ENCODE measurements at regions not wholly inside any gene's neighbourhood (a gene's known extent, or its start where the extent isn't known, plus 50 kb on each side); places are given as distances from the start of the nearest gene placed in this dataset.
"Not testable (repeated sequence)": the region's sequence is repeated elsewhere in the genome, so short reads cannot be mapped to it uniquely, and the experiment has no call there.

DNA sequence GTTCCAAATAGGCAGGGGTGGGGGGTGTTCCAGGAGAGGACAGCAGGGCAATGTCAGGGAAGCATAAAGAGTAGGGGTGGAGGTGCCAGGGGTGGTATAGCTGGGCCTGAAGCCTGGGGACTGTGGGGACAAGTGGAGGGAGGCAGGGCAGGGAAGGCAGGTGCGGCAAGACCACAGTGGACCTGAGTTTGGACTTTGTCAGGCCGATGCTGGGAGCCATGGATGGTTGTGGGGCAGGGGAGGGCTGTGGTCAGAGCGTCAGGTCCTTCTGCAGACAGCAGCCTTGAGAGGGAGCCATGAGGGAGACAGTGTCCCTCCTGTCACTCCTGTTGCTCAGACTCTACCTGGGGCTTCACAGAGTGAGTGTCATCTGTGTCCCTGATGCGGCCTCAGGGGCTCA is 320.3 kb downstream of the PTPRU start:
- DNase-seq (ENCODE audit: low spot score), result no peak

DNA sequence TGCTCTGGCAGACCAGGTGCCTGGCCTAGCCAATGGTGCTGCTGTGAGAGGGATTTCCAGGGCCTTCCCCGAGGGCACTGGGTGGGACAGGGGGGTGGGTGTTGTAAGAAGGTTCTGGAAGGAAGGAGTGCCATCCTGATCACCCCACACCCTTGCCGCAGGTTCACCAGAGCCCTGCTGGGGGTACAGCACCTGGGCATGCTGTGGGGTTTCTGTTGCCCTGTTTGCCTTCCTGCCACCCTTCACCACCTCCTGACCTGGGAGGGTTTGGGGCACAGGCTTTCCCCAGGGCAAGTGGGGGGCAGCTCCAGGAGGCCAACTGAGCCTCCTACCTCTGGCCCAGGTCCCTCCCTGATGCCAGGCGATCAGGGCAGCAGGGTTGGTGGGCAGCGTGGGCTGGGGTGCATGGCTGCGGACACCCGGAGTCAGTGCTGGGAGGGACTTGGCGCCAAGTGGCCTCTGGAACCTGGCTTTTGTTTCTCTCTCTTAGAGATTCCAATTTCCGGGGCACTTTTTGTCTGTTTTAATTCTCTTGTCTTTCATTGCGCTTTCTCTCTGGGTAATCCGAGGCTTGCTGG is 318.8 kb downstream of the PTPRU start:
- no peak for DNase-seq (ENCODE audit: low spot score)

GRCh38 chr1:29554208-29554778 is 318.0 kb downstream of the PTPRU start:
- no peak for DNase-seq (ENCODE audit: low spot score)

- no peak for DNase-seq (ENCODE audit: low spot score)
Measured at GRCh38 chr1:29551123-29551936, 315.0 kb downstream of the PTPRU start.

GRCh38 chr1:29550119-29550841 is 314.0 kb downstream of the PTPRU start:
- DNase-seq (ENCODE audit: low spot score), result no peak

- DNase-seq (ENCODE audit: low spot score), result not testable (repeated sequence)
Measured at GRCh38 chr1:29549728-29550118, 313.4 kb downstream of the PTPRU start.

DNA sequence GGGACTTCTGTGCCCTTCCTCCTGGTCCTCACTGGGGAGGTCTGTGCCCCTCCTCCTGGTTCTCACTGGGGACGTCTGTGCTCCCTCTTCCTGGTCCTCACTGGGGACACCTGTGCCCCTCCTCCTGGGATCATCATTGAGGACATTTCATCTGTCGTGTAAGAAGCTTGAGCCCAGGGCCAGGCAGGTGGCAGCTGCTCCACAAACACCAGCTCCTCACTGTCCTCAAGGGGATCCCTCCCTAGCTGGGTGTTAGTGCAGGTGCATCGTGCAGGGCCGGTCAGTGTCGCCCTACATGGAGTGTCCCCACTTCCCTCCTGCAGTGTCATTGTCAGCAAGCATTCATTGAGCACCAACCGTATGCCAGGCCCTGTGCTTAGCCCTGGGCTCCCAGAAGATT is 312.7 kb downstream of the PTPRU start:
- no peak for DNase-seq (ENCODE audit: low spot score)

- DNase-seq (ENCODE audit: low spot score), result no peak
Measured at GRCh38 chr1:29548091-29548490, 311.8 kb downstream of the PTPRU start.

DNA sequence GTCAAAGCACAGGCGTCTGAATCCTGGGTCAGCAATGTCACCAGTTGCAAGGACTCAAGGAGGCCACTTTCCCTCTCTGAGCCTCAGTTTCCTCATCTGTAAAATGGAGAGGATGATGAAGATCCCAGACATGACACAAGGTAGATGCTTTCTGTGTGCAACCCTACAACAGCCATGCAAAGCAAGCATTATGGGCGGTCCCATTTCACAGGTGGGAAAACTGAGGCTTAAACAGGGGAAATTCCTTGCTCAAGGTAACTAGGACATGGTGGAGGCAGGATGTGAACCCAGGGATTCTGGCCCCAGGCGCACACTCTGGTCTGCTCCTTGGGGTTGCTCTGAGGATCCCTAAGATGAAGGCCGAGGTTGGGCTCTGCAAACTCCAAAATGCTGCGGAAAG is 311.0 kb downstream of the PTPRU start:
- no peak for DNase-seq (ENCODE audit: low spot score)

DNA sequence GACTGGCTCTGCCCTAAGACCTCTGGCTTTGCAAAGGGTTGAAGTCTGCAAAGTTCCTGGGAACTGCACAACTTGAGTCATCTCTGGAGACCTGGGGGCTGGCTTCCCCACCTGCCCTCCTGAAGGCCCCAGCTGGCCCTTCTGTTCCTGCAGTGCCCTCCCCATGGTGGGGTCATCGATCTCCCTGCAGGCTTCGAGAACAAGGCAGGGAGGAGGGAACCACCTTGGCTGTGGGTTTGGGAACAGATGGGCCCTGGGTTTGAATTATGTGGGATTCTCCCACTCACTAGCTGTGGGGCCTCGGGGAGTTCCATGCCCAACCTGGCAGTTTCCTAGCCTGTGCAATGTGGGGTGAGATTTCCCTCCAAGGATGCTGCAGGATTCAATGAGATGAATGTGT is 310.2 kb downstream of the PTPRU start:
- no peak for DNase-seq (ENCODE audit: low spot score)

DNA sequence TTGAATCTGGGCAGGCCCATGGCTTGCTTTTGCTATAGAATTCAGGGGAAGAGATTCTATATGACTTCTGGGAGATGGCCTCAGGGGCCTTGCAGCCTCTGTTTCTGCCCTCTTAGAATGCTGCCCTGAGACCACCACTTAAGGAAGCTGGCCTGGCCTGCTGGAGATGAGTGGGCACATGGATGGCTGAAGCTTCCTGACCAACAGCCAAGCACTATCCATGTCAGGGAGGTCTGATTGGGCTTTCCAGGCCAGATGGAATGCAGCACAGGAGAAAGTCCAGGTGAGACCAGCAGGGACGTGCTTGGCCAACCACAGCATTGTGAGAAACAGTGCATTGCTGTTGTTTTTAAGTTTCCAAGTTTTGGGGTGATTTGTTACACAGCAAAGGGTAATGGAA is 308.1 kb downstream of the PTPRU start:
- no peak for DNase-seq (ENCODE audit: low spot score)

GRCh38 chr1:29543586-29543985 is 307.3 kb downstream of the PTPRU start:
- no peak for DNase-seq (ENCODE audit: low spot score)

DNA sequence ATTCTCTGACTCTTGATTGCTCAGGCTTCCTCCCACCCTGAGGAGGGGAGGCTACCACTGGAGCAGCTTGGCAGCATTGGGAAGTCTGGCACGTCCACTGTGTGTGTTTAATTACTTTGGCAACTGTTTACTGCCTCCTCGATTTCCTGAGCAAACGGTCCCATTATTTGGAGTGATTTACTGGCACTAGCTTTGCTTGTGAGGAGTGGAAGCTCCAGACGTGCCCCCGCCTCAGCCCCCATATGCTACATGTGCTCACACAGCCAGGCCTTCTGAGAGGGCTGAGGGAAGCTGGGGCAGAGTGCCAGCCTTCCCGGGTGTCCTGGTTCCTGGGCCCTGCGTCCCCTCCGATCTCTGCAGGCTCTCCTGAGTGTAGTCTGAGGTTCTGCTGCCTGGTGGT is 306.2 kb downstream of the PTPRU start:
- DNase-seq (ENCODE audit: low spot score), result no peak

- DNase-seq (ENCODE audit: low spot score), result no peak
Measured at GRCh38 chr1:29541631-29542030, 305.3 kb downstream of the PTPRU start.

- no peak for DNase-seq (ENCODE audit: low spot score)
Measured at GRCh38 chr1:29540801-29541357, 304.6 kb downstream of the PTPRU start.

- DNase-seq (ENCODE audit: low spot score), result no peak
Measured at GRCh38 chr1:29539971-29540370, 303.6 kb downstream of the PTPRU start.

- DNase-seq (ENCODE audit: low spot score), result no peak
Measured at GRCh38 chr1:29538586-29538985, 302.3 kb downstream of the PTPRU start.

DNA sequence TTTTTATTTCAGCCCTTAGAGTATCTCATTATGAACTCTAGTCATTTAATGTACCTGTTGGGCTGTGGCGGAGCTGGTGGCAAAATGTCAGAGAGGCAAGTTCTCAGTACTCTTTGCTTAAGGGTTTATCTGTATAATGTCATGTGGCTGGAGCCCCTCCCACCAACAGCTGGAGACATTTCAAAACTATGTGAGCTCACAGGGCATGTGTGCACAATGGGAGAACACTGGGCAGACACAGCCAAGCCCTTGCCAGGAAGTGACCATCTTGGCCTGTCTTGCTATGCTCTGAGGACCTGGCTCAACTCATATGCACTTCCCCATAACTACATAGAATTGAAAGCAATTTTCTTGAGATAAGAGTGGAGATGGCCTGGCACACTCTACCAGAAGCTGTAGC is 296.4 kb downstream of the PTPRU start:
- no peak for DNase-seq (ENCODE audit: low spot score)

- DNase-seq (ENCODE audit: low spot score), result no peak
Measured at GRCh38 chr1:29532285-29532684, 296.0 kb downstream of the PTPRU start.

DNA sequence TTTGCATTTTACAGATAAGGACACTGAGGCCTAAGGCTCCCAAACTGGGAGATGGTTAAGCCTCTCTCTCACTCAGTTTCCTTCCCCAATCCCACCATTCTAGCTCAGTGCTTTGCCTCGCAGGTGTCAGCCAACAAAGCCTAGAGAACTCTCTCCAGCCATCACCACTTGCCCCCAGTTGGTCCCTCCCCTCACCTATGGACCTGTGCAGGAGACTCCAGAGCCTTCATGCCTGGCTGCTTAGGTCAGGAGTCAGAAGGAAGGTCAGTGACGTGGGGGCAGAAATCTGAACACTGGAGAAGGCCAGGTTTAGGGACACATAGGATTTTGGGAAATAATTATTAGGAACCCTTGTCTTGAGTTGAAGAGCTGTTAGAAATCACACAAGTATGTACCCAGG is 295.3 kb downstream of the PTPRU start:
- no peak for DNase-seq (ENCODE audit: low spot score)

- no peak for DNase-seq (ENCODE audit: low spot score)
Measured at GRCh38 chr1:29529677-29530278, 293.5 kb downstream of the PTPRU start.

- DNase-seq (ENCODE audit: low spot score), result no peak
Measured at GRCh38 chr1:29527314-29528004, 291.1 kb downstream of the PTPRU start.
